GM12873 (cell line): ENCODE measurements at regions not wholly inside any gene's neighbourhood (a gene's known extent, or its start where the extent isn't known, plus 50 kb on each side); places are given as distances from the start of the nearest gene placed in this dataset.

ENCODE experiments used
- TF ChIP-seq, protein P1 (sequence below): IDR thresholded peaks from 2 replicates; pipeline ENCODE4 v1.5.1; 2012; ENCODE audit warnings: low read depth, mild to moderate bottlenecking, moderate library complexity, low read length, control low read depth; ENCODE audit not compliant: insufficient read depth; ENCODE audit errors: missing control alignments

- TF ChIP-seq, protein P1, sequence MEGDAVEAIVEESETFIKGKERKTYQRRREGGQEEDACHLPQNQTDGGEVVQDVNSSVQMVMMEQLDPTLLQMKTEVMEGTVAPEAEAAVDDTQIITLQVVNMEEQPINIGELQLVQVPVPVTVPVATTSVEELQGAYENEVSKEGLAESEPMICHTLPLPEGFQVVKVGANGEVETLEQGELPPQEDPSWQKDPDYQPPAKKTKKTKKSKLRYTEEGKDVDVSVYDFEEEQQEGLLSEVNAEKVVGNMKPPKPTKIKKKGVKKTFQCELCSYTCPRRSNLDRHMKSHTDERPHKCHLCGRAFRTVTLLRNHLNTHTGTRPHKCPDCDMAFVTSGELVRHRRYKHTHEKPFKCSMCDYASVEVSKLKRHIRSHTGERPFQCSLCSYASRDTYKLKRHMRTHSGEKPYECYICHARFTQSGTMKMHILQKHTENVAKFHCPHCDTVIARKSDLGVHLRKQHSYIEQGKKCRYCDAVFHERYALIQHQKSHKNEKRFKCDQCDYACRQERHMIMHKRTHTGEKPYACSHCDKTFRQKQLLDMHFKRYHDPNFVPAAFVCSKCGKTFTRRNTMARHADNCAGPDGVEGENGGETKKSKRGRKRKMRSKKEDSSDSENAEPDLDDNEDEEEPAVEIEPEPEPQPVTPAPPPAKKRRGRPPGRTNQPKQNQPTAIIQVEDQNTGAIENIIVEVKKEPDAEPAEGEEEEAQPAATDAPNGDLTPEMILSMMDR, result no peak
Measured at GRCh38 chr2:10225291-10226037, 77.2 kb upstream of the HPCAL1 start.

- TF ChIP-seq, protein P1, result no peak
Measured at GRCh38 chr2:10226038-10226724, 76.5 kb upstream of the HPCAL1 start.

DNA sequence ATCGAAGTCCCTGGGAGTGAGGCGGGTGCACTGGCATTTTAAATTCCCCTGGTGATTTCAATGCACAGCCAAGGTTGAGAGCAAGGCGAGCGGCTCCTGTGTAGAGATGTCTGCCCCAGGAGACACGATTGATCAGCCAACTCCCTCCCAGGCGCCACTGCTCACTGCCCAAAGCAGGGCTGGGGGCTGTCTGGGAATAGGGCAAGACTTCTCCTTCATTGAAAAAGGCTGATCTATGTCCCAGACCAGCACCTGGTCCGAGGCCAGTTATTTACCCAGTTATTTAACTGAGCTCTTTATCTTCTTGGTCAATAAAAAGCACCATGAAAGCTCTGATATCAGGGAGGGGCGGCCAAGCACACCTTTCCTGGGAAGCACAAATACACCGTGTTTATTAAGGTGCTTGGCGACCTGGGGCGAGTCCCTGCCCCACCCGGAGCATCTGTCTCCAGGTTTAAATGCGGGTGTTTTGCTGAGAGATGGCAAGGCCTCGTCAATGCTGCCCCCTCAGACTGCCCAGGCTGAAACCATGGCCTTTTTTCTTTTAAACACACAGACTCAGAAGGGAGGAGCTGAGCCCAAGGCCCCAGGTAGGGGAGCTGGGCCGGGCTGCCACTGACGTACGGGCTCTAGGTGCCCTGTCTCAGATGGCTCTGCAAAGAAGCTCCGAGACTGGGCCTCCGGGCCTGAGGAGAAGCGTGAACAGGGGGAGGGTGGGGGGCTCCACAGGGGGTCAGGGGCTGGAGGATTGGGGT is 73.9 kb upstream of the HPCAL1 start:
- TF ChIP-seq, protein P1, result no peak

GRCh38 chr2:10229462-10230099 is 73.1 kb upstream of the HPCAL1 start:
- TF ChIP-seq, protein P1, result no peak

GRCh38 chr2:10230499-10230898 is 72.2 kb upstream of the HPCAL1 start:
- TF ChIP-seq, protein P1, result no peak

- TF ChIP-seq, protein P1, result no peak
Measured at GRCh38 chr2:10231551-10232085, 71.1 kb upstream of the HPCAL1 start.
